ENCODE measurements at regions not wholly inside any gene's neighbourhood (a gene's known extent, or its start where the extent isn't known, plus 50 kb on each side); places are given as distances from the start of the nearest gene placed in this dataset.

DNA sequence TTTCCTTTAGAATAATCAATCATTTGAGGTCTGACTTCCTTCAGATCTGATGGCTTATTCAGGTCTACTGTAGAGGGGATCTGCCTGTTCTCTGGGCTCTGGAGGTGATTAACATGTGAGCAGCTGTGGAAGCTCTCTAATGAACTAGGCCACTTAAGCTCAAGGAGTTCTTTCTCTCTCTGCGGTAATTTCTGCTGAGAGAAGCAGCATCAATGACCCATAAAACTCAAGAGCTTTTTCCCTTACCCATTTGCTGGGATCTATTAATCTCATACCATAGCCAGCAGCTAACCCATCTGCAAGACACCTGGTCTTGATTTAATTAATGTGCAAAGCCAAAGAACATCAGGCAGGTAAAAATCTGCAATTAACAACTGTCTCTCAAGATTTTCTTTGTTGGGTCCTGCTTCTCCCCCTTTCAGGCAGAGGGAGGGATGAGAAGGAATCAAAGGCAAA, 73.2 kb upstream of the DLG1 start:
- BruUV-seq (replicated peaks), result no TSS peak
- H3K27ac ChIP-seq (ENCODE audit: low read depth, low read length, poor library complexity, severe bottlenecking), result no peak overlapping the region

DNA sequence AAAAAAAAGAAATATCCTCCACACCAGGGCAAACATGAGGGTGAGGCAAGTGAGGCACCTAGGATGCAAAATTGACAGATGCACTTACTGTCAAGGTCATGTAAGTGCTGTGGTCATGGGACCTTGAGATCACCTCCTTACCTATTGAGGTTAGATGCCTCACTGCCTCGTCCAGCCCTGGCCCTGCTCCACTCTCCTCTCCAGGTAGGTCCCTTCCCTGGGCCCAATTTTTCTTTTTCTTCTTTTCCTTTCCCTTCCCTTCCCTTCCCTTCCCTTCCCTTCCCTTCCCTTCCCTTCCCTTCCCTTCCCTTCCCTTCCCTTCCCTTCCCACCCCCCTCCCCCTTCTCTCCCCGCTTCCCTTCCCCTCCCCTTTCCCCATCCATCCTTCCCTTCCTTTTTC, 71.1 kb upstream of the DLG1 start:
- POLR2A ChIA-PET, result no interaction called here
- Histone ChIP-seq H3K27ac (ENCODE audit: low read depth, low read length, poor library complexity, severe bottlenecking) (no peak overlapping the region), H3K4me3 (ENCODE audit: low read depth, low read length, poor library complexity, severe bottlenecking) (no peak overlapping the region), H3K36me3 (ENCODE audit: insufficient read depth, low read length) (no peaks in the 10 kb centered on the region), H3K4me1 (ENCODE audit: insufficient read depth, low read length, poor library complexity, severe bottlenecking) (no peaks in the 10 kb centered on the region), H3K4me2 (ENCODE audit: low read length) (no peak overlapping the region), H2AFZ (ENCODE audit: low read length) (no peak overlapping the region), H3K9me3 (ENCODE audit: low read length) (no peaks in the 10 kb centered on the region), H3K79me2 (ENCODE audit: insufficient read depth, low read depth, low read length) (no peaks in the 10 kb centered on the region), H4K20me1 (ENCODE audit: insufficient read depth, low read length) (no peaks in the 10 kb centered on the region), H3K9me2 (ENCODE audit: insufficient read depth, low read length) (no peaks in the 10 kb centered on the region)
- no peak for DNase-seq (ENCODE audit: low spot score)
- TF ChIP-seq, protein P1, sequence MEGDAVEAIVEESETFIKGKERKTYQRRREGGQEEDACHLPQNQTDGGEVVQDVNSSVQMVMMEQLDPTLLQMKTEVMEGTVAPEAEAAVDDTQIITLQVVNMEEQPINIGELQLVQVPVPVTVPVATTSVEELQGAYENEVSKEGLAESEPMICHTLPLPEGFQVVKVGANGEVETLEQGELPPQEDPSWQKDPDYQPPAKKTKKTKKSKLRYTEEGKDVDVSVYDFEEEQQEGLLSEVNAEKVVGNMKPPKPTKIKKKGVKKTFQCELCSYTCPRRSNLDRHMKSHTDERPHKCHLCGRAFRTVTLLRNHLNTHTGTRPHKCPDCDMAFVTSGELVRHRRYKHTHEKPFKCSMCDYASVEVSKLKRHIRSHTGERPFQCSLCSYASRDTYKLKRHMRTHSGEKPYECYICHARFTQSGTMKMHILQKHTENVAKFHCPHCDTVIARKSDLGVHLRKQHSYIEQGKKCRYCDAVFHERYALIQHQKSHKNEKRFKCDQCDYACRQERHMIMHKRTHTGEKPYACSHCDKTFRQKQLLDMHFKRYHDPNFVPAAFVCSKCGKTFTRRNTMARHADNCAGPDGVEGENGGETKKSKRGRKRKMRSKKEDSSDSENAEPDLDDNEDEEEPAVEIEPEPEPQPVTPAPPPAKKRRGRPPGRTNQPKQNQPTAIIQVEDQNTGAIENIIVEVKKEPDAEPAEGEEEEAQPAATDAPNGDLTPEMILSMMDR (conservative IDR thresholded peaks at IDR 0.05; ENCODE audit: low read length), result no peak
- TF ChIP-seq EZH2phosphoT487 (IDR thresholded peaks at IDR 0.05; ENCODE audit: borderline replicate concordance, low read depth, low read length), result no peak
- no TSS peak for BruUV-seq (replicated peaks)
- intact Hi-C loops (cut with micrococcal nuclease; ENCODE audit: unreplicated experiment), result no loop called here
- CTCF ChIA-PET (ENCODE audit: unreplicated experiment), result no interaction called here

More for the DNA sequence above, 73.2 kb upstream of the DLG1 start:
- Histone ChIP-seq H3K4me3 (ENCODE audit: low read depth, low read length, poor library complexity, severe bottlenecking) (no peak overlapping the region), H3K4me1 (ENCODE audit: insufficient read depth, low read length, poor library complexity, severe bottlenecking) (no peaks in the 10 kb centered on the region), H2AFZ (ENCODE audit: low read length) (no peak overlapping the region), H4K20me1 (ENCODE audit: insufficient read depth, low read length) (no peaks in the 10 kb centered on the region), H3K4me2 (ENCODE audit: low read length) (no peak overlapping the region), H3K36me3 (ENCODE audit: insufficient read depth, low read length) (no peaks in the 10 kb centered on the region), H3K9me2 (ENCODE audit: insufficient read depth, low read length) (no peaks in the 10 kb centered on the region), H3K79me2 (ENCODE audit: insufficient read depth, low read depth, low read length) (no peaks in the 10 kb centered on the region), H3K9me3 (ENCODE audit: low read length) (no peaks in the 10 kb centered on the region)
- TF ChIP-seq, protein P1 (conservative IDR thresholded peaks at IDR 0.05; ENCODE audit: low read length), result no peak
- TF ChIP-seq EZH2phosphoT487 (IDR thresholded peaks at IDR 0.05; ENCODE audit: borderline replicate concordance, low read depth, low read length), result no peak
- intact Hi-C loops (cut with micrococcal nuclease; ENCODE audit: unreplicated experiment), result no loop called here
- ChIA-PET POLR2A (no interaction called here), CTCF (ENCODE audit: unreplicated experiment) (no interaction called here)
- DNase-seq (ENCODE audit: low spot score), result no peak

DNA sequence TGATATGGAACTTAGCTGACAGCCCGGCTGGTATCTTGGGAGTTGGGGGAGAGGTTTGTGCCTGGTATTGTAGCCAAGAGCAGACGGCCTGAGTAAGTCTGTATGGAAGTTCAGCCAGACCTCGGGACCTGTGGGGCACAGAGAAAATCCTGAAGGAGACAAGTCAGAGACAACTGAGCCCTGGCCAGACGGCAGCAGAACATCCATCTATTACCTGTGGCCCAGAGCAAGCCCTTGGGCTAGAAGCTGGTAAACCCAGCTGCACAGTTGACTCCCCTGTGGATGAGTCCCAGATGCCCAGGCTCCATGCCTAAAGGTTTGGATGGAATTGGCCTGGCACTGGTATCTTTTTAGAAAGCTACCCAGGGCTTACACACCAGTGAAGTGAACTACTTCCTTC, 70.4 kb upstream of the DLG1 start:
- DNase-seq (ENCODE audit: low spot score), result no peak
- POLR2A ChIA-PET, result no interaction called here
- H3K9me3 ChIP-seq (ENCODE audit: low read length), result no peaks in the 10 kb centered on the region
- no peak overlapping the region for H2AFZ ChIP-seq (ENCODE audit: low read length)
- no peaks in the 10 kb centered on the region for H3K36me3 ChIP-seq (ENCODE audit: insufficient read depth, low read length)
- no peaks in the 10 kb centered on the region for H3K79me2 ChIP-seq (ENCODE audit: insufficient read depth, low read depth, low read length)
- CTCF ChIA-PET (ENCODE audit: unreplicated experiment), result no interaction called here
- TF ChIP-seq, protein P1 (conservative IDR thresholded peaks at IDR 0.05; ENCODE audit: low read length), result no peak
- TF ChIP-seq EZH2phosphoT487 (IDR thresholded peaks at IDR 0.05; ENCODE audit: borderline replicate concordance, low read depth, low read length), result no peak
- H4K20me1 ChIP-seq (ENCODE audit: insufficient read depth, low read length), result no peaks in the 10 kb centered on the region
- no peaks in the 10 kb centered on the region for H3K4me1 ChIP-seq (ENCODE audit: insufficient read depth, low read length, poor library complexity, severe bottlenecking)
- H3K4me3 ChIP-seq (ENCODE audit: low read depth, low read length, poor library complexity, severe bottlenecking), result no peak overlapping the region
- intact Hi-C loops (cut with micrococcal nuclease; ENCODE audit: unreplicated experiment), result no loop called here
- no peak overlapping the region for H3K4me2 ChIP-seq (ENCODE audit: low read length)
- H3K27ac ChIP-seq (ENCODE audit: low read depth, low read length, poor library complexity, severe bottlenecking), result no peak overlapping the region
- H3K9me2 ChIP-seq (ENCODE audit: insufficient read depth, low read length), result no peaks in the 10 kb centered on the region
- BruUV-seq (replicated peaks), result no TSS peak
